ENCODE measurements at regions not wholly inside any gene's neighbourhood (a gene's known extent, or its start where the extent isn't known, plus 50 kb on each side); places are given as distances from the start of the nearest gene placed in this dataset.

- H3K79me2 ChIP-seq (ENCODE audit: insufficient read depth, low read depth) = no peaks in the 10 kb centered on the region
- H3K4me2 ChIP-seq = no peak overlapping the region
- no peak for TF ChIP-seq CTCF (conservative IDR thresholded peaks at IDR 0.05; ENCODE audit: low read depth, low read length)
- H3K4me1 ChIP-seq (ENCODE audit: low read depth, poor library complexity, severe bottlenecking) = no peaks in the 10 kb centered on the region
- no peak overlapping the region for H3K4me3 ChIP-seq (IDR thresholded peaks at IDR 0.05; ENCODE audit: insufficient read depth, low read depth, low read length)
- H3K9ac ChIP-seq = no peak overlapping the region
- no peaks in the 10 kb centered on the region for H4K20me1 ChIP-seq (ENCODE audit: insufficient read depth)
- H3K27ac ChIP-seq = no peak overlapping the region
- H3K27me3 ChIP-seq (ENCODE audit: insufficient read depth, low read depth) = no peaks in the 10 kb centered on the region
- no peak overlapping the region for H2AFZ ChIP-seq (ENCODE audit: low read depth)
- H3K36me3 ChIP-seq (ENCODE audit: insufficient read depth) = no peaks in the 10 kb centered on the region
These were observed 1302.3 kb downstream of the XPNPEP1 start for GRCh38 chr10:108620821-108621534.

GRCh38 chr10:108616559-108617285, 1306.6 kb downstream of the XPNPEP1 start:
- Histone ChIP-seq H3K4me3 (IDR thresholded peaks at IDR 0.05; ENCODE audit: insufficient read depth, low read depth, low read length) (no peak overlapping the region), H3K4me2 (no peak overlapping the region), H3K4me1 (ENCODE audit: low read depth, poor library complexity, severe bottlenecking) (no peaks in the 10 kb centered on the region), H3K36me3 (ENCODE audit: insufficient read depth) (no peaks in the 10 kb centered on the region), H4K20me1 (ENCODE audit: insufficient read depth) (no peaks in the 10 kb centered on the region), H2AFZ (ENCODE audit: low read depth) (no peak overlapping the region), H3K9ac (no peak overlapping the region), H3K27me3 (ENCODE audit: insufficient read depth, low read depth) (no peaks in the 10 kb centered on the region), H3K27ac (no peak overlapping the region), H3K79me2 (ENCODE audit: insufficient read depth, low read depth) (no peaks in the 10 kb centered on the region)
- no peak for TF ChIP-seq CTCF (conservative IDR thresholded peaks at IDR 0.05; ENCODE audit: low read depth, low read length)

GRCh38 chr10:108615576-108616320, 1307.6 kb downstream of the XPNPEP1 start:
- Histone ChIP-seq H3K4me2 (no peak overlapping the region), H3K27ac (no peak overlapping the region), H3K27me3 (ENCODE audit: insufficient read depth, low read depth) (no peaks in the 10 kb centered on the region), H3K36me3 (ENCODE audit: insufficient read depth) (no peaks in the 10 kb centered on the region), H3K79me2 (ENCODE audit: insufficient read depth, low read depth) (no peaks in the 10 kb centered on the region), H2AFZ (ENCODE audit: low read depth) (no peak overlapping the region), H3K4me3 (IDR thresholded peaks at IDR 0.05; ENCODE audit: insufficient read depth, low read depth, low read length) (no peak overlapping the region), H3K9ac (no peak overlapping the region), H3K4me1 (ENCODE audit: low read depth, poor library complexity, severe bottlenecking) (no peaks in the 10 kb centered on the region), H4K20me1 (ENCODE audit: insufficient read depth) (no peaks in the 10 kb centered on the region)
- no peak for TF ChIP-seq CTCF (conservative IDR thresholded peaks at IDR 0.05; ENCODE audit: low read depth, low read length)

GRCh38 chr10:108612485-108612884, 1310.8 kb downstream of the XPNPEP1 start:
- Histone ChIP-seq H2AFZ (ENCODE audit: low read depth) (no peak overlapping the region), H3K79me2 (ENCODE audit: insufficient read depth, low read depth) (no peaks in the 10 kb centered on the region), H4K20me1 (ENCODE audit: insufficient read depth) (no peaks in the 10 kb centered on the region), H3K27me3 (ENCODE audit: insufficient read depth, low read depth) (no peaks in the 10 kb centered on the region), H3K4me1 (ENCODE audit: low read depth, poor library complexity, severe bottlenecking) (no peaks in the 10 kb centered on the region), H3K36me3 (ENCODE audit: insufficient read depth) (no peaks in the 10 kb centered on the region), H3K4me2 (no peak overlapping the region), H3K4me3 (IDR thresholded peaks at IDR 0.05; ENCODE audit: insufficient read depth, low read depth, low read length) (no peak overlapping the region), H3K27ac (no peak overlapping the region), H3K9ac (no peak overlapping the region)
- no peak for TF ChIP-seq CTCF (conservative IDR thresholded peaks at IDR 0.05; ENCODE audit: low read depth, low read length)

Data from KMS-11 (cell line).